ENCODE measurements at regions not wholly inside any gene's neighbourhood (a gene's known extent, or its start where the extent isn't known, plus 50 kb on each side); places are given as distances from the start of the nearest gene placed in this dataset.

- Mint-ChIP-seq H3K36me3 (ENCODE audit: low read depth) (no peaks in the 10 kb centered on the region), H3K27ac (no peak overlapping the region), H3K4me3 (ENCODE audit: low read depth) (no peak overlapping the region), H3K27me3 (ENCODE audit: low read depth) (peaks cover 6% of the 10 kb centered on the region), H3K9me3 (no peaks in the 10 kb centered on the region), H3K4me1 (ENCODE audit: low read depth) (peaks cover 4% of the 10 kb centered on the region)
- intact Hi-C loops (cut with micrococcal nuclease), result no loop called here
- no peak for DNase-seq (ENCODE audit: low spot score)
Observed at GRCh38 chr6:150668900-150669302, 69.2 kb downstream of the PLEKHG1 start.

- Mint-ChIP-seq H3K4me3 (ENCODE audit: low read depth) (no peak overlapping the region), H3K27me3 (ENCODE audit: low read depth) (peaks cover 9% of the 10 kb centered on the region), H3K27ac (no peak overlapping the region), H3K36me3 (ENCODE audit: low read depth) (no peaks in the 10 kb centered on the region), H3K4me1 (ENCODE audit: low read depth) (peaks cover 7% of the 10 kb centered on the region), H3K9me3 (no peaks in the 10 kb centered on the region)
- DNase-seq (ENCODE audit: low spot score), result no peak
- intact Hi-C loops (cut with micrococcal nuclease), result no loop called here
Observed at GRCh38 chr6:150670311-150670710, 70.6 kb downstream of the PLEKHG1 start.

- Mint-ChIP-seq H3K4me3 (ENCODE audit: low read depth) (no peak overlapping the region), H3K27ac (no peak overlapping the region), H3K9me3 (no peaks in the 10 kb centered on the region), H3K36me3 (ENCODE audit: low read depth) (no peaks in the 10 kb centered on the region), H3K27me3 (ENCODE audit: low read depth) (peaks cover 20% of the 10 kb centered on the region), H3K4me1 (ENCODE audit: low read depth) (peaks cover 4% of the 10 kb centered on the region)
- intact Hi-C loops (cut with micrococcal nuclease), result no loop called here
- DNase-seq (ENCODE audit: low spot score), result no peak
Observed at GRCh38 chr6:150672800-150673199, 73.1 kb downstream of the PLEKHG1 start.

DNA sequence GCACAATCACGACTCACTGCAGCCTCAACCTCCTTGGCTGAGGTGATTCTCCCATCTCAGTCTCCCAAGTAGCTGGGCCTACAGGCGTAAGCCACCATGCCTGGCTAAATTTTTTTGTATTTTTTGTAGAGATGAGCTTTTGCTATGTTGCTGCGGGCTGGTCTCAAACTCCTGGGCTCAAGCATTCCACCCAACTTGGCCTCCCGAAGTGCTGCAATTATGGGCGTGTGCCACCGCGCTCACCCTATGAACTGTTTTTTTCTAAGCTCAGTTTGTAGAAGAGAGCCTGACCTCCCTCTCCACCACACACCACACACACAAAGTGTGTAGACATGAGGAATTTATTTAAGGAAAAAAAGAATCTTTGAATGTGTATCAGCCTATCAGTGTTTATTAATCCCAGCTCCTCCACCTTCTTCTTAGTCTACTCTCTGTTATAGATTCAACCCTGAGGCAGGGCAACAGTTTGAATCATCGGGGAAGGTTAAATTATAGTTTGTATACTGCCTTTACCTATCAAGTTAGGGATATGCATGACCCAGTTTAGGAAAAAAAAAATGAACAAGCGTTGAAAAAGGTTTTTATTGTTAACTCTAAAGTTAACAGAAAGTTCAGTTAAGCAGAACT lies 74.1 kb downstream of the PLEKHG1 start:
- peaks cover 20% of the 10 kb centered on the region for H3K27me3 Mint-ChIP-seq (ENCODE audit: low read depth)
- H3K4me3 Mint-ChIP-seq (ENCODE audit: low read depth), result no peak overlapping the region
- H3K36me3 Mint-ChIP-seq (ENCODE audit: low read depth), result no peaks in the 10 kb centered on the region
- peaks cover 3% of the 10 kb centered on the region for H3K4me1 Mint-ChIP-seq (ENCODE audit: low read depth)
- intact Hi-C loops (cut with micrococcal nuclease), result no loop called here
- H3K27ac Mint-ChIP-seq, result no peak overlapping the region
- no peaks in the 10 kb centered on the region for H3K9me3 Mint-ChIP-seq
- no peak for DNase-seq (ENCODE audit: low spot score)

DNA sequence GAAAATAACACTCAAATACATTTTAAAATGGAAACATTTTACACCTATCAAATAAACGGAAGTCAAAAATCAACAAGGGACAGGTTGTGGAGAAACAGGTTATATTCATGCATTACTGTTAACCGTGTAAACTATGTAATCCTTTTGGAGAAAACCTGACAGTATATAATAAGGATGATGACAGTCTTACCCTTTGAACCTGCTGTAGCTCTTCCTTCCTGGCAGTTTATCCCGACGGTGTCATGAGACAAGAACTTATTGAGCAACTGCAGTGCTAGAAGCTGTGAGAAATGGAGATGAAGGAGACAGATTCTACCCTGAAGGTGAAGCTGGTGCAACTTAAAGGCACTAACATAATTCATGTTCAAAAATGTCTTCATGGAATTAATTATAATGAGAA lies 76.7 kb downstream of the PLEKHG1 start:
- no peak overlapping the region for H3K4me3 Mint-ChIP-seq (ENCODE audit: low read depth)
- no peaks in the 10 kb centered on the region for H3K9me3 Mint-ChIP-seq
- intact Hi-C loops (cut with micrococcal nuclease), result no loop called here
- H3K27me3 Mint-ChIP-seq (ENCODE audit: low read depth), result peaks cover 27% of the 10 kb centered on the region
- H3K4me1 Mint-ChIP-seq (ENCODE audit: low read depth), result peaks cover 3% of the 10 kb centered on the region
- H3K36me3 Mint-ChIP-seq (ENCODE audit: low read depth), result no peaks in the 10 kb centered on the region
- H3K27ac Mint-ChIP-seq, result no peak overlapping the region
- DNase-seq (ENCODE audit: low spot score), result no peak

GRCh38 chr6:150676772-150677171 lies 77.1 kb downstream of the PLEKHG1 start:
- intact Hi-C loops (cut with micrococcal nuclease), result no loop called here
- peaks cover 3% of the 10 kb centered on the region for H3K4me1 Mint-ChIP-seq (ENCODE audit: low read depth)
- peaks cover 23% of the 10 kb centered on the region for H3K27me3 Mint-ChIP-seq (ENCODE audit: low read depth)
- no peaks in the 10 kb centered on the region for H3K36me3 Mint-ChIP-seq (ENCODE audit: low read depth)
- H3K27ac Mint-ChIP-seq, result no peak overlapping the region
- no peaks in the 10 kb centered on the region for H3K9me3 Mint-ChIP-seq
- no peak for DNase-seq (ENCODE audit: low spot score)
- no peak overlapping the region for H3K4me3 Mint-ChIP-seq (ENCODE audit: low read depth)

DNA sequence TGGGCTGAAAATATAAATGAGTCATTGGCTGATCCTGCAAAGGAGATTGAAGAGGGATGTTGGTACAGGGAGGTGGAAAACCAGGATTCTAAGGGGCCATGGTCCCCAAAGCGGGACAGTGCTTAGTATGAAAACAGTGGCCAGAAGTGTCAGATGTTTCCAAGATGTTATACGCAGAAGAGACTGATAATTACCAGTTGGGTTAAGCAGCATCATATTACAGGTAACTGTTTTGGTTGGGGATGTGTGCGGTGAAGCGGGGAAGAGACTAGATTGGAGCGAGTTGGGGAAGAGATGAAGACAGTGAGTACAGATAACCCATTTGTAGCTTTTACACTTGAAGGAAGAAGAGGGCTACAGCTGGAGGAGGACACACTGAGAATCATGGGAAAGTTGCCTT lies 80.8 kb downstream of the PLEKHG1 start:
- Mint-ChIP-seq H3K4me3 (ENCODE audit: low read depth) (no peak overlapping the region), H3K9me3 (no peaks in the 10 kb centered on the region), H3K27me3 (ENCODE audit: low read depth) (peaks cover 21% of the 10 kb centered on the region), H3K4me1 (ENCODE audit: low read depth) (no peaks in the 10 kb centered on the region), H3K27ac (no peak overlapping the region), H3K36me3 (ENCODE audit: low read depth) (no peaks in the 10 kb centered on the region)
- no peak for DNase-seq (ENCODE audit: low spot score)
- intact Hi-C loops (cut with micrococcal nuclease), result no loop called here

DNA sequence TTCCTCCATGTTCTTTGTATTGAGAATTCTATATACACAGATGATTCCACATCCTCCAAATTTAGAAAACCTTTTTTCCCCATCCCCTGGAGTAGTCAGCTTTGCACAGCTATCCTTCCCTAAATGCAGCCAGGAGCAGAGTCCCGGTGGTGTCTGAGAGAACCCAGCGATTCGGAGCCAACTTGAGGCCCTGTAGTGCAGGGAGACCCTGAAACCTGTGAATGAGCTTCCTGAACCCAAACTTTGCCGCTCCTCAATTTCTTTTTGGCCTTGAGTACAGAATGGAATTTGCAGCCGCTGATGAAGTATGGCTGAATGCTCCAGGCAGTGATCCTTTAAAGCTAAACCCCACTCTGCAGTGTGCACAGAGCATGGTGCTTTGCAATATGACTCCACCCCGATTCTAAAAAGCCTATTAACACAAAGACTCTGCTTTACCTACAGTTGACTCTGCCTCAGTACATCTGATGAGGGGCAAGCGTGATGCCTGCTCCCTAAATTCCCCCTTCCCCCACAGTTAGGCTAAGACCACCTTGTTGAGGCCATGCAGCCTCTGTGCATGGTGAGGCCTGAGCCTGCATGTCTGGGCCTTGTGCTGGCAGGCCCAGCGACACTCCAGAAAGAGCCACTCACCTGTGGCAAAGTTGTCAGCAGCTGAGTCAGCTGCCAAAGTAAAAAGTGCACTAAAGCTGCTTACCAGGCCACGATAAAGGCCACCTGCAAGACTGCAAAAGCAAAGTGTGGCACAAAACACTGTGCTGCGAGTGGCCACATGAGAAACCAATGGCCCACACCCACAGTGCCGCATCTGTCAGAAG lies 82.1 kb downstream of the PLEKHG1 start:
- no peaks in the 10 kb centered on the region for H3K4me1 Mint-ChIP-seq (ENCODE audit: low read depth)
- H3K4me3 Mint-ChIP-seq (ENCODE audit: low read depth), result no peak overlapping the region
- H3K27me3 Mint-ChIP-seq (ENCODE audit: low read depth), result peaks cover 17% of the 10 kb centered on the region
- intact Hi-C loops (cut with micrococcal nuclease), result no loop called here
- no peak overlapping the region for H3K27ac Mint-ChIP-seq
- no peaks in the 10 kb centered on the region for H3K36me3 Mint-ChIP-seq (ENCODE audit: low read depth)
- no peaks in the 10 kb centered on the region for H3K9me3 Mint-ChIP-seq
- DNase-seq (ENCODE audit: low spot score), result no peak

- H3K27ac Mint-ChIP-seq, result no peak overlapping the region
- H3K36me3 Mint-ChIP-seq (ENCODE audit: low read depth), result no peaks in the 10 kb centered on the region
- no peaks in the 10 kb centered on the region for H3K4me1 Mint-ChIP-seq (ENCODE audit: low read depth)
- no peak overlapping the region for H3K4me3 Mint-ChIP-seq (ENCODE audit: low read depth)
- intact Hi-C loops (cut with micrococcal nuclease), result no loop called here
- H3K27me3 Mint-ChIP-seq (ENCODE audit: low read depth), result peaks cover 10% of the 10 kb centered on the region
- no peaks in the 10 kb centered on the region for H3K9me3 Mint-ChIP-seq
- DNase-seq (ENCODE audit: low spot score), result no peak
Observed at GRCh38 chr6:150683320-150683719, 83.6 kb downstream of the PLEKHG1 start.

DNA sequence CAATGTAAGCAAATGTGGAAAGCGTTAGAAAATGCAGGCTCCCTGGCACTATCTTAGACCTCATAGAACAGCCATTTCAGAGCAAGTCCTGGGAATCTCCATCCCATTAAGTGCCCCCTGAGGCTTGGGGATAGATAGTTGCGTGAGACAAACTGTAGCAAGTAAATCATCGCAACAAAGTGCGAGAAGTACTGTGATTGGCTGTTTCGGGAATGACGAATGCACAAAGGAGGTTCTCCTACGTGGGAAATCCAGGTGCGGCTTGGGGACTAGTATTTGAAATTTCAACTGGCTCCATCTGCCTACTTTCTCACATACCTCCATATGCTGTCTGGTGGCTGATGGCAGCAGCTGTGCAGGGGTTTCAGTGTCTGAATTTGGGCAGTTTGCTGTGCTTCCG lies 84.5 kb downstream of the PLEKHG1 start:
- intact Hi-C loops (cut with micrococcal nuclease), result no loop called here
- H3K4me1 Mint-ChIP-seq (ENCODE audit: low read depth), result no peaks in the 10 kb centered on the region
- H3K27ac Mint-ChIP-seq, result no peak overlapping the region
- no peaks in the 10 kb centered on the region for H3K9me3 Mint-ChIP-seq
- DNase-seq (ENCODE audit: low spot score), result no peak
- peaks cover 10% of the 10 kb centered on the region for H3K27me3 Mint-ChIP-seq (ENCODE audit: low read depth)
- H3K36me3 Mint-ChIP-seq (ENCODE audit: low read depth), result no peaks in the 10 kb centered on the region
- H3K4me3 Mint-ChIP-seq (ENCODE audit: low read depth), result no peak overlapping the region

DNA sequence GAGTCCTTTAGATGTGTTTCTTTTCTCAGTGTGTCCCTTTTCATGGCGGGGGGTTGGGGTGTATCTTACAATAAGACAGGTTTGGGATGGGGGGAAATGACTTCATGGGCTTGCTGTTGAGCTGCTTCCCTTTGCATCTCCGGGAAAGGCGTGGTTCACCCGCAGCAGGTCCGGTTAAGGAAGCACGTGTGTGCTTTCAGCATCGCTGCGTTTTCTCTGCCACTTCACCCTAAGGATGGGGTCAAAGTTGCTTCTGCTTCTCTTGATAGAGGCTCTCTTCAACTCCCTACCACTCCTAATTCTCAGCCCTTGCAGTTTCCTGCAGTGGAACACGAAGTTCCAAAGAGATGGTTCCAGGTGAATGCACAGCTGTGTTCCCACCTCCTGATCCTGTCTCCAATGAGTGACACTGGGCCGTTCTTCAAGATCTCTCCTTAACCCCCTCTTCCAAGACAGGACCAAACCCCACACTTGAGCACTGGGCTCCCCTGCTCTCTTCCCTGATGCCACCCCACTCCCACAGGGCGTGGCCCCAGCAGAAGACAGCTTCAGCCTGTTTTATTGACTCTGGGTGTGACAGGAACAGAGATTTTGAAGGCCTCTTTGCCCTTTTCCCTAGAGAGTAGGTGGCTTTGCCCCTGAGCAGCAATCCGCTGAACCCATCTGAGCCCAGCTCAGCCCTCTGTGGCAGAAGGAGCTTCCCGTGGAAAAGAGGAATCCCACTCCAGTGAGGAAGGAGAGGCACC lies 85.2 kb downstream of the PLEKHG1 start:
- H3K4me3 Mint-ChIP-seq (ENCODE audit: low read depth), result no peak overlapping the region

DNA sequence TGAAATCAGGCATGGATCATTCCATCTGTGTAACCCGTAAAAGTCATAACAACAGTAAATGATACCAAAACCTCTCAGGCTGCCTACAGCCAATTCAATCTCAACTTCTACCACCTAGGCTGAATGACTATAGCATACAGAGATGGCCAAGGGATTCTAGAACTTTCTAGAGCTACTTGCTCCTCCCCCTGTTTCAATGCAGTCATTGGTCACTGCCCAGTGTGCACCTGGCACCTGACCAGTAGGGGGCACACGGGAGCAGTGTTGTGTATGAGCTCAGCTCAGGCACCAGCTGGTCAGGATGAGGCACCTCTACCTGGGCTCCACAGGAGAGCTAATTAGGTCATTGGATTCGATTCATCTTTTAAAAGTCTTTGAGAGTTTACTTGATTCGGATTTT lies 86.2 kb downstream of the PLEKHG1 start:
- DNase-seq (ENCODE audit: low spot score), result peak; percentile 23
- no peaks in the 10 kb centered on the region for H3K4me1 Mint-ChIP-seq (ENCODE audit: low read depth)
- no peaks in the 10 kb centered on the region for H3K36me3 Mint-ChIP-seq (ENCODE audit: low read depth)
- H3K9me3 Mint-ChIP-seq, result no peaks in the 10 kb centered on the region
- intact Hi-C loops (cut with micrococcal nuclease), result no loop called here
- H3K27ac Mint-ChIP-seq, result no peak overlapping the region
- peaks cover 3% of the 10 kb centered on the region for H3K27me3 Mint-ChIP-seq (ENCODE audit: low read depth)
- no peak overlapping the region for H3K4me3 Mint-ChIP-seq (ENCODE audit: low read depth)

More for the DNA sequence above, 85.2 kb downstream of the PLEKHG1 start:
- DNase-seq (ENCODE audit: low spot score), result no peak
- intact Hi-C loops (cut with micrococcal nuclease), result no loop called here
- Mint-ChIP-seq H3K27ac (no peak overlapping the region), H3K9me3 (no peaks in the 10 kb centered on the region), H3K27me3 (ENCODE audit: low read depth) (peaks cover 5% of the 10 kb centered on the region), H3K36me3 (ENCODE audit: low read depth) (no peaks in the 10 kb centered on the region), H3K4me1 (ENCODE audit: low read depth) (no peaks in the 10 kb centered on the region)

DNA sequence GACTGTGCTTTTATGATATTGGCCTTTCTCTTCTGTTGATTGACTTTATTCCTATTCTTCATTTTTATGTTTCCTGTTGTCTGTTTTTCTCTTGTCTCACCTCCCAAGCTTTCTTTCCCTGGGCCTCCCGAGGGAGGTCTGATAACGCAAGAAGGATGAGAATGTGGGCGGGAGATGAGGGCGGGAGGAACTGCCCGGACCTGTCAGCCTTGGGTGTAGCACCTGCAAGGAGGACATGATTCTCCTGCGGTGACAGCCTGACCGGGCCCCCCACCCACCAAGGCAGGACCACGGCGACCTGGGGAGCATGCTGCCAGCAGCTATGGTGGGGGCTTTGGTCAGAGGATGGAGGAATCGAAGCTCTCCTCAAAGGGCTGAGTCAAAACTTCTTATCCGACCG lies 86.9 kb downstream of the PLEKHG1 start:
- Mint-ChIP-seq H3K36me3 (ENCODE audit: low read depth) (no peaks in the 10 kb centered on the region), H3K4me1 (ENCODE audit: low read depth) (no peaks in the 10 kb centered on the region), H3K27ac (no peak overlapping the region), H3K27me3 (ENCODE audit: low read depth) (peaks cover 3% of the 10 kb centered on the region), H3K4me3 (ENCODE audit: low read depth) (no peak overlapping the region), H3K9me3 (no peaks in the 10 kb centered on the region)
- intact Hi-C loops (cut with micrococcal nuclease), result no loop called here
- DNase-seq (ENCODE audit: low spot score), result no peak
